Superior temporal gyrus (tissue), 1 donor: ENCODE measurements at regions not wholly inside any gene's neighbourhood (a gene's known extent, or its start where the extent isn't known, plus 50 kb on each side); places are given as distances from the start of the nearest gene placed in this dataset.

Source experiments
- DNase-seq: peaks from one replicate; pipeline ENCODE4 v3.0.0-alpha.2; 2016; ENCODE audit errors: extremely low spot score

DNA sequence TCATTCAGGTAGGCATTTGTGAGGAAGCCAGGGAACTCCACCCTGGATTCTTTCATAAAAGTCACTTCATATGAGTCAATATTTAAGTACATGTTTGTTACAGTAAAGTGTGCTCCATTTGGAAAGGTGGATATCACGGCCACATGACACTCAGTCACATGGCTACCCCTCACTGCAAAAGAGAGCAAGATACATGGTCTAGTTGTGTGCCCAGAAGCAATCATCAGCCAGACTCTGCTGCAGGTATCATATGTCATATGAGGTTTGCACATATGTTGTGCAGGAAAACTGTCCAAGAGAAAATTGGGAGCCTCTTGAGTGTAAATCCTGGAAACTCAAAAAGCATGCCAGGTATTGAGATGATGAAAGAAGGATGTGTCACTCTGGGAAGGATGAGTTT is 55.0 kb upstream of the NMNAT3 start:
- DNase-seq: no peak

- no peak for DNase-seq
Measured at GRCh38 chr3:139729300-139729699, 51.5 kb upstream of the NMNAT3 start.

- DNase-seq: no peak
Measured at GRCh38 chr3:139728414-139728813, 50.6 kb upstream of the NMNAT3 start.
